Epithelial cell of proximal tubule (primary cell): ENCODE measurements at regions not wholly inside any gene's neighbourhood (a gene's known extent, or its start where the extent isn't known, plus 50 kb on each side); places are given as distances from the start of the nearest gene placed in this dataset.
"Not testable (repeated sequence)": the region's sequence is repeated elsewhere in the genome, so short reads cannot be mapped to it uniquely, and the experiment has no call there.

Experiments
- DNase-seq: peaks from one replicate; pipeline ENCODE4 v3.0.0-alpha.2; 2011; ENCODE audit warnings: low read depth
- H3K4me3 ChIP-seq: 2 replicates; pipeline ENCODE4 v1.5.1; 2011; ENCODE audit warnings: low read depth, mild to moderate bottlenecking, low read length
- TF ChIP-seq, protein P1 (sequence below): conservative IDR thresholded peaks from 2 replicates; pipeline ENCODE4 v1.5.1; 2012; ENCODE audit warnings: low read depth, mild to moderate bottlenecking, low read length

DNA sequence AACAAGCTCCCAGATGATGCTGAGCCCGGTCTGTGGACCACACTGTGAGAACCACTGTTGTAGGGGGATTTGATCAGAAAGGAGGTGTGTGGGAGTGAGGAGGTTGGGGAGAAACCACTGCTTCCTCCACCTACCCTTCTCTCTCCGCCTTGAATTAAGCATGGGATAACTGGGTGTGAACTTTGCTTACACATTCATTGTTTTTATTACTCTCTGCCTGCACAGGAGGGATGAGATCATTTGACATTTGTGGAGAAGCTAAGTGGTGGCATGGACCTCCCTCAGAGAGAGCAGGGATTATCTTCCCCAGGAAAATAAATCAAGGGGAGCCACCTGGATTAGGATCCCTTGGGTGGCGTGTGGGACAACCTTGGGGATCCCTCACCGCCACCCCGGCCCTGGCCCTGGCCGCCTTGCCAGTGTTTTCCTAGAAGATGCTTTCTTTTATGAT, 212.1 kb upstream of the ATP6AP2 start:
- H3K4me3 ChIP-seq = no peak overlapping the region
- TF ChIP-seq, protein P1, sequence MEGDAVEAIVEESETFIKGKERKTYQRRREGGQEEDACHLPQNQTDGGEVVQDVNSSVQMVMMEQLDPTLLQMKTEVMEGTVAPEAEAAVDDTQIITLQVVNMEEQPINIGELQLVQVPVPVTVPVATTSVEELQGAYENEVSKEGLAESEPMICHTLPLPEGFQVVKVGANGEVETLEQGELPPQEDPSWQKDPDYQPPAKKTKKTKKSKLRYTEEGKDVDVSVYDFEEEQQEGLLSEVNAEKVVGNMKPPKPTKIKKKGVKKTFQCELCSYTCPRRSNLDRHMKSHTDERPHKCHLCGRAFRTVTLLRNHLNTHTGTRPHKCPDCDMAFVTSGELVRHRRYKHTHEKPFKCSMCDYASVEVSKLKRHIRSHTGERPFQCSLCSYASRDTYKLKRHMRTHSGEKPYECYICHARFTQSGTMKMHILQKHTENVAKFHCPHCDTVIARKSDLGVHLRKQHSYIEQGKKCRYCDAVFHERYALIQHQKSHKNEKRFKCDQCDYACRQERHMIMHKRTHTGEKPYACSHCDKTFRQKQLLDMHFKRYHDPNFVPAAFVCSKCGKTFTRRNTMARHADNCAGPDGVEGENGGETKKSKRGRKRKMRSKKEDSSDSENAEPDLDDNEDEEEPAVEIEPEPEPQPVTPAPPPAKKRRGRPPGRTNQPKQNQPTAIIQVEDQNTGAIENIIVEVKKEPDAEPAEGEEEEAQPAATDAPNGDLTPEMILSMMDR = no peak
- DNase-seq = no peak

DNA sequence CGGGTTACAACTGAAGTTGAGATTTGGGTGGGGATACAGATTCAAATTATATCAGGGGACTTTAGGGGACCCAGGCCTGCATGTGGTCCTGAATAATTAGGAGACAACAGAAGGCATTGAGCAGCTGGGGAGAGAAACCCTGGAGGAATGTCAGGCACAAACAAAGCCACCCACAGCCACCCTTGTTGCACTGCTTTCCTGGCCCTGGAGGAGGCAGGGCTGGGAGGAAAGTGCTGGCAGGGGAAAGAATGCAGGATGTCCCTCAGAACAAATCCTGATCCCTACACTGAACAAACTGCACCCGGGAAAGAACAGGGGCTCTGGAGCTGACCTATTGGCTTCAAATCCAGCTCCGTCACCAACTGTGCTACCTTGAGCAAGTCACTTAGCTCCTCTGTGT, 214.1 kb upstream of the ATP6AP2 start:
- TF ChIP-seq, protein P1 = no peak
- DNase-seq = no peak
- no peak overlapping the region for H3K4me3 ChIP-seq

DNA sequence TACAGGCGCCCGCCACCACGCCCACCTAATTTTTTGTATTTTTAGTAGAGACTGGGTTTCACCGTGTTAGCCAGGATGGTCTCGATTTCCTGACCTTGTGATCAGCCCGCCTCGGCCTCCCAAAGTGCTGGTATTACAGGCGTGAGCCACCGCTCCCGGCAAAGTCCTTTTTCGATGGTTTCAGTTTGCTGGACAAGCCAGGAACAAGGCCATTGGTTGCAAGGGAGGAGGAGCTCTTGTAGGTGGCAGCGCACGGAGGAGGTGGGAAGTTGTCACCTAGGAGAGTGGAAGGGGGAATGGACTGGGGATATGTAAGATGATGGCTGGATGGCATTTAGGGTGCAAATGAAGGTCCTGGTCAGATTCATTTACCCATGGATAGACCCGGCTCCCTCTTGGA, 218.5 kb upstream of the ATP6AP2 start:
- not testable (repeated sequence) for H3K4me3 ChIP-seq, DNase-seq

DNA sequence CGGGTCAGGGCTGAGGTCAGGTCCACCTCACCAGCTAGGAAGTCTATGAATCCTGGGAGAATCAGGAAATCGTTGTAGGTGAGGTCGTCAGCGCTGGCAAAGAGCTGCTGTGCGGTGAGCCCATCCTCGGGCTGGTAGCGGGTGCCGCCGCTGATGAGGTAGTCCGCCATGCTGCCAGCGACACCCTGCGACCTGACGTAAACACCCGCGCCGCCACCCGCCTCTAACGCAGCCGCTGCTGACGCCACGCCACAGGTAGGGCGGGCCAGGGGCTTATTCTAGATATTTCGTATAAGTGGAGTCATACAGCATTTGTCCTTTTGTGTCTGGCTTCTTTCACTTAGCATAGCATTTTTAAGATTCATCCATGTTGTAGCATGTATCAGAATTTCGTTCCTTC, 220.2 kb upstream of the ATP6AP2 start:
- H3K4me3 ChIP-seq = no peak overlapping the region
- TF ChIP-seq, protein P1 = no peak
- DNase-seq = no peak

DNA sequence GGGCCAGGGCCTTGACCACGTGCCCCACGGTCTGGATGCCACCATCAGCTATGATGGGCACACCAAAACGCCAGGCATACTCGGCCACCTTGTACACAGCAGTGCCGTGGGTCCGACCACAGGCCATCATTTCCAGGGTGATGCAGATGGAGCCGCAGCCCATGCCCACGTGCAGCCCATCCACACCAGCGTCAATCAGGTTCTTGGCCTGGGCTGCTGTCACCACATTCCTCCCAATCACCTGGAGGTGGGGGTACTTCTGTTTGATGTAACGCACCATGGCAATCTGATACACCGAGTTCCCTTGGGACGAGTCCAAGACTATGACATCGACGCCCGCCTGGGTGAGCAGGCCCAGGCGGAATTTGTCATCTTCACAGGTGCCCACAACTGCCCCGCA, 221.2 kb upstream of the ATP6AP2 start:
- no peak for DNase-seq
- no peak overlapping the region for H3K4me3 ChIP-seq
- TF ChIP-seq, protein P1 = no peak

DNA sequence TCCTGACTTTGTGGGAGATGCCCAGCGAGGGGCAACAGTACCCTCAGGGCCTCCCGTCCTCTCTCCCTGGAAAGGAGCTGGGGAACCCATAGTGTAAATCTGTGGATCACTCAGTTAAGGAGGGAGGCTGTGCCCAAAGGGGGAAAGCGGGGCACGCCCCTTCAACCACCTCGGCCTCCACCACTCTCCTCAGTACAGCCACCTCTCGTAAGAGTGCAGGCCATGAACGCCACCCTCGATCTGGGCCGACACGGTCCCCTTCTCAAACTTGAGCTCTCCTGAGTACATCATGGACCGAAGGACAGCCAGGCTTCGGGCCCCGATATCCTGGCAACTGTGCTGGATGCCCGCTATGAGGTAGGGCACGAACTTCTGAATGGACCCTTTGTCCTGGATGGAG, 221.8 kb upstream of the ATP6AP2 start:
- TF ChIP-seq, protein P1 = no peak
- DNase-seq = no peak

DNA sequence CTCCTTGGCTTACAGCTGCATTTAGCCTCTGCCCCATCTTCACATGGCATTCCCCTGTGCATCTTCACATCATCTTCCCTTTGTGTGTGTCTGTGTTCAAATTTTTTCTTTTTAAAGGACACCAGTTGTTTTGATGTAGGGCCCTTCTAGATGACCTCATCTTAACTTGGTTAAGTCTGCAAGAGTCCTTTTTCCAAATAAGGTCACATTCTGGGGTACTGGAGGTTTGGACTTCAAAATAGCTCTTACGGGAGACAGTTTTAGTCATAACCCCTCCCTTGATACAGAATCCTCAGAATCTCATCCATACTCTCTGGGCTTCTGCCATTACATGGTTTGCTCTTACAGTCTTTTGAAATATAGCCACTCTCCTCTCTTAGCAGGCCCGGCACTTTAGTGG, 231.5 kb upstream of the ATP6AP2 start:
- TF ChIP-seq, protein P1 = no peak
- H3K4me3 ChIP-seq = no peak overlapping the region
- no peak for DNase-seq

More for the DNA sequence above, 221.8 kb upstream of the ATP6AP2 start:
- H3K4me3 ChIP-seq = no peak overlapping the region

DNA sequence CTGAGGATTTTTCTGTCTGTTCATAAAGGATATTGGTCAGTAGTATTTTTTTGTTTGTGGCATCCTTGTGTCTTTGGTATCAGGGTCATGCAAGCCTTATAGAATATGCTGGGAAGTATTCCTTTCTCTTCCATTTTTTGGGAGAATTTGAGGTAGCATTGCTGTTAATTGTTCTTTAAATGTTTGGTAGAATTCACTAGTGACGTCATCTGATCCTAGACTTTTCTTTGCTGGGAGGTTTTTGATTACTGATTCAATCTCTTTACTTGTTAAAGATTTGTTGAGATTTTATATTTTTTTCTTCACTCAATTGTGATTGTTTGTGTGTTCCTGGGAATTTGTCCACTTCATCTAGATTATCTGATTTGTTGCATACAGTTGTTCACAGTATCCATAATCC, 234.4 kb upstream of the ATP6AP2 start:
- no peak for DNase-seq
- no peak overlapping the region for H3K4me3 ChIP-seq
- TF ChIP-seq, protein P1 = no peak
